ENCODE measurements at regions not wholly inside any gene's neighbourhood (a gene's known extent, or its start where the extent isn't known, plus 50 kb on each side); places are given as distances from the start of the nearest gene placed in this dataset.

- no peak overlapping the region for H3K9ac ChIP-seq (ENCODE audit: low read depth in 1 of 2, low read length in 2 of 2)
- H3K4me1 ChIP-seq (ENCODE audit: control insufficient read depth in 4 of 4, insufficient read depth in 4 of 4, low read length in 3 of 4), result no peaks in the 10 kb centered on the region
- H3K36me3 ChIP-seq (ENCODE audit: control insufficient read depth in 4 of 4, insufficient read depth in 3 of 4, low read depth in 1 of 4, low read length in 3 of 4), result no peaks in the 10 kb centered on the region
- no peaks in the 10 kb centered on the region for H3K27me3 ChIP-seq (ENCODE audit: control insufficient read depth in 4 of 4, insufficient read depth in 4 of 4, low read length in 3 of 4)
- TF ChIP-seq JUND (IDR thresholded peaks at IDR 0.05), result no peak
- no peak for TF ChIP-seq HNF4A (conservative IDR thresholded peaks at IDR 0.05)
- TF ChIP-seq, protein P1, sequence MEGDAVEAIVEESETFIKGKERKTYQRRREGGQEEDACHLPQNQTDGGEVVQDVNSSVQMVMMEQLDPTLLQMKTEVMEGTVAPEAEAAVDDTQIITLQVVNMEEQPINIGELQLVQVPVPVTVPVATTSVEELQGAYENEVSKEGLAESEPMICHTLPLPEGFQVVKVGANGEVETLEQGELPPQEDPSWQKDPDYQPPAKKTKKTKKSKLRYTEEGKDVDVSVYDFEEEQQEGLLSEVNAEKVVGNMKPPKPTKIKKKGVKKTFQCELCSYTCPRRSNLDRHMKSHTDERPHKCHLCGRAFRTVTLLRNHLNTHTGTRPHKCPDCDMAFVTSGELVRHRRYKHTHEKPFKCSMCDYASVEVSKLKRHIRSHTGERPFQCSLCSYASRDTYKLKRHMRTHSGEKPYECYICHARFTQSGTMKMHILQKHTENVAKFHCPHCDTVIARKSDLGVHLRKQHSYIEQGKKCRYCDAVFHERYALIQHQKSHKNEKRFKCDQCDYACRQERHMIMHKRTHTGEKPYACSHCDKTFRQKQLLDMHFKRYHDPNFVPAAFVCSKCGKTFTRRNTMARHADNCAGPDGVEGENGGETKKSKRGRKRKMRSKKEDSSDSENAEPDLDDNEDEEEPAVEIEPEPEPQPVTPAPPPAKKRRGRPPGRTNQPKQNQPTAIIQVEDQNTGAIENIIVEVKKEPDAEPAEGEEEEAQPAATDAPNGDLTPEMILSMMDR (IDR thresholded peaks at IDR 0.05; ENCODE audit: low read depth, low read length, missing input control), result no peak
- no peak for TF ChIP-seq RXRA (IDR thresholded peaks at IDR 0.05)
- no peak for TF ChIP-seq YY1 (IDR thresholded peaks at IDR 0.05)
- TF ChIP-seq GABPA (IDR thresholded peaks at IDR 0.05 in 1 of 2, conservative IDR thresholded peaks at IDR 0.05 in 1 of 2), result no peak
- TF ChIP-seq, protein P2, sequence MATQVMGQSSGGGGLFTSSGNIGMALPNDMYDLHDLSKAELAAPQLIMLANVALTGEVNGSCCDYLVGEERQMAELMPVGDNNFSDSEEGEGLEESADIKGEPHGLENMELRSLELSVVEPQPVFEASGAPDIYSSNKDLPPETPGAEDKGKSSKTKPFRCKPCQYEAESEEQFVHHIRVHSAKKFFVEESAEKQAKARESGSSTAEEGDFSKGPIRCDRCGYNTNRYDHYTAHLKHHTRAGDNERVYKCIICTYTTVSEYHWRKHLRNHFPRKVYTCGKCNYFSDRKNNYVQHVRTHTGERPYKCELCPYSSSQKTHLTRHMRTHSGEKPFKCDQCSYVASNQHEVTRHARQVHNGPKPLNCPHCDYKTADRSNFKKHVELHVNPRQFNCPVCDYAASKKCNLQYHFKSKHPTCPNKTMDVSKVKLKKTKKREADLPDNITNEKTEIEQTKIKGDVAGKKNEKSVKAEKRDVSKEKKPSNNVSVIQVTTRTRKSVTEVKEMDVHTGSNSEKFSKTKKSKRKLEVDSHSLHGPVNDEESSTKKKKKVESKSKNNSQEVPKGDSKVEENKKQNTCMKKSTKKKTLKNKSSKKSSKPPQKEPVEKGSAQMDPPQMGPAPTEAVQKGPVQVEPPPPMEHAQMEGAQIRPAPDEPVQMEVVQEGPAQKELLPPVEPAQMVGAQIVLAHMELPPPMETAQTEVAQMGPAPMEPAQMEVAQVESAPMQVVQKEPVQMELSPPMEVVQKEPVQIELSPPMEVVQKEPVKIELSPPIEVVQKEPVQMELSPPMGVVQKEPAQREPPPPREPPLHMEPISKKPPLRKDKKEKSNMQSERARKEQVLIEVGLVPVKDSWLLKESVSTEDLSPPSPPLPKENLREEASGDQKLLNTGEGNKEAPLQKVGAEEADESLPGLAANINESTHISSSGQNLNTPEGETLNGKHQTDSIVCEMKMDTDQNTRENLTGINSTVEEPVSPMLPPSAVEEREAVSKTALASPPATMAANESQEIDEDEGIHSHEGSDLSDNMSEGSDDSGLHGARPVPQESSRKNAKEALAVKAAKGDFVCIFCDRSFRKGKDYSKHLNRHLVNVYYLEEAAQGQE (IDR thresholded peaks at IDR 0.05), result no peak
- no peak for TF ChIP-seq FOXA2 (IDR thresholded peaks at IDR 0.05)
- TF ChIP-seq SP1 (IDR thresholded peaks at IDR 0.05), result no peak
- TF ChIP-seq, protein P3, sequence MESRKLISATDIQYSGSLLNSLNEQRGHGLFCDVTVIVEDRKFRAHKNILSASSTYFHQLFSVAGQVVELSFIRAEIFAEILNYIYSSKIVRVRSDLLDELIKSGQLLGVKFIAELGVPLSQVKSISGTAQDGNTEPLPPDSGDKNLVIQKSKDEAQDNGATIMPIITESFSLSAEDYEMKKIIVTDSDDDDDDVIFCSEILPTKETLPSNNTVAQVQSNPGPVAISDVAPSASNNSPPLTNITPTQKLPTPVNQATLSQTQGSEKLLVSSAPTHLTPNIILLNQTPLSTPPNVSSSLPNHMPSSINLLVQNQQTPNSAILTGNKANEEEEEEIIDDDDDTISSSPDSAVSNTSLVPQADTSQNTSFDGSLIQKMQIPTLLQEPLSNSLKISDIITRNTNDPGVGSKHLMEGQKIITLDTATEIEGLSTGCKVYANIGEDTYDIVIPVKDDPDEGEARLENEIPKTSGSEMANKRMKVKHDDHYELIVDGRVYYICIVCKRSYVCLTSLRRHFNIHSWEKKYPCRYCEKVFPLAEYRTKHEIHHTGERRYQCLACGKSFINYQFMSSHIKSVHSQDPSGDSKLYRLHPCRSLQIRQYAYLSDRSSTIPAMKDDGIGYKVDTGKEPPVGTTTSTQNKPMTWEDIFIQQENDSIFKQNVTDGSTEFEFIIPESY (IDR thresholded peaks at IDR 0.05), result no peak
- no peak for TF ChIP-seq RAD21 (IDR thresholded peaks at IDR 0.05)
- no peak for TF ChIP-seq FOXA1 (IDR thresholded peaks at IDR 0.05)
- no peak for TF ChIP-seq NR2F2 (IDR thresholded peaks at IDR 0.05)
- H3K27ac ChIP-seq (ENCODE audit: low read depth in 1 of 2, low read length in 2 of 2), result no peak overlapping the region
- 3% methylated on average over 1 of the region's 1 CpG for WGBS
- no peaks in the 10 kb centered on the region for H3K9me3 ChIP-seq (ENCODE audit: control insufficient read depth in 4 of 4, low read length in 3 of 4)
- no peak for DNase-seq (ENCODE audit: low spot score)
- no peak overlapping the region for H3K4me3 ChIP-seq (ENCODE audit: low read depth in 1 of 3, low read length in 3 of 3)
These were observed 241.3 kb downstream of the KCTD12 start for GRCh38 chr13:76644906-76645305.

- whole genome bisulfite sequencing, result 83% methylated on average over 4 of the region's 4 CpGs
- Histone ChIP-seq H3K4me3 (ENCODE audit: low read depth in 1 of 3, low read length in 3 of 3) (no peak overlapping the region), H3K4me1 (ENCODE audit: control insufficient read depth in 4 of 4, insufficient read depth in 4 of 4, low read length in 3 of 4) (no peaks in the 10 kb centered on the region), H3K36me3 (ENCODE audit: control insufficient read depth in 4 of 4, insufficient read depth in 3 of 4, low read depth in 1 of 4, low read length in 3 of 4) (no peaks in the 10 kb centered on the region), H3K9ac (ENCODE audit: low read depth in 1 of 2, low read length in 2 of 2) (no peak overlapping the region), H3K27me3 (ENCODE audit: control insufficient read depth in 4 of 4, insufficient read depth in 4 of 4, low read length in 3 of 4) (no peaks in the 10 kb centered on the region), H3K27ac (ENCODE audit: low read depth in 1 of 2, low read length in 2 of 2) (no peak overlapping the region), H3K9me3 (ENCODE audit: control insufficient read depth in 4 of 4, low read length in 3 of 4) (no peaks in the 10 kb centered on the region)
- DNase-seq (ENCODE audit: low spot score), result no peak
- TF ChIP-seq YY1 (IDR thresholded peaks at IDR 0.05) (no peak), EGR1 (IDR thresholded peaks at IDR 0.05; ENCODE audit: low read depth in 2 of 2) (no peak), HNF4G (IDR thresholded peaks at IDR 0.05) (no peak), GABPA (IDR thresholded peaks at IDR 0.05 in 1 of 2, conservative IDR thresholded peaks at IDR 0.05 in 1 of 2) (no peak), RXRA (IDR thresholded peaks at IDR 0.05) (no peak), RAD21 (IDR thresholded peaks at IDR 0.05) (no peak), FOXA1 (IDR thresholded peaks at IDR 0.05) (no peak), JUND (IDR thresholded peaks at IDR 0.05) (no peak), FOXA2 (IDR thresholded peaks at IDR 0.05) (no peak), HNF4A (conservative IDR thresholded peaks at IDR 0.05) (no peak), NR2F2 (IDR thresholded peaks at IDR 0.05) (no peak), SP1 (IDR thresholded peaks at IDR 0.05) (no peak)
- TF ChIP-seq, protein P4, sequence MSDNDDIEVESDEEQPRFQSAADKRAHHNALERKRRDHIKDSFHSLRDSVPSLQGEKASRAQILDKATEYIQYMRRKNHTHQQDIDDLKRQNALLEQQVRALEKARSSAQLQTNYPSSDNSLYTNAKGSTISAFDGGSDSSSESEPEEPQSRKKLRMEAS (IDR thresholded peaks at IDR 0.05), result no peak
- TF ChIP-seq, protein P5, sequence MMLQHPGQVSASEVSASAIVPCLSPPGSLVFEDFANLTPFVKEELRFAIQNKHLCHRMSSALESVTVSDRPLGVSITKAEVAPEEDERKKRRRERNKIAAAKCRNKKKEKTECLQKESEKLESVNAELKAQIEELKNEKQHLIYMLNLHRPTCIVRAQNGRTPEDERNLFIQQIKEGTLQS (IDR thresholded peaks at IDR 0.05), result no peak
- TF ChIP-seq, protein P1 (IDR thresholded peaks at IDR 0.05; ENCODE audit: low read depth, low read length, missing input control), result no peak
- TF ChIP-seq, protein P3 (IDR thresholded peaks at IDR 0.05), result no peak
These were observed 242.6 kb downstream of the KCTD12 start for GRCh38 chr13:76643596-76643995.

Measured in liver (tissue), 8 donors.